ENCODE measurements at regions not wholly inside any gene's neighbourhood (a gene's known extent, or its start where the extent isn't known, plus 50 kb on each side); places are given as distances from the start of the nearest gene placed in this dataset.

- no peak for TF ChIP-seq POLR2A (IDR thresholded peaks at IDR 0.05)
- no peak for TF ChIP-seq CTCF (IDR thresholded peaks at IDR 0.05)
Measured at GRCh38 chr2:47656715-47657600, 86.2 kb upstream of the KCNK12 start.
